SK-N-SH treated with all-trans-retinoic acid at 6 μM for 48 hours (cell line): ENCODE measurements at regions not wholly inside any gene's neighbourhood (a gene's known extent, or its start where the extent isn't known, plus 50 kb on each side); places are given as distances from the start of the nearest gene placed in this dataset.

Experiments used
- ARNTL ChIP-seq: fragments of 450-650 bp; formaldehyde crosslinking; IDR thresholded peaks from 2 replicates; pipeline ENCODE4 v1.5.0; 2020; ENCODE audit warnings: low read depth, mild to moderate bottlenecking, moderate library complexity, borderline replicate concordance
- CREB5 ChIP-seq: fragments of 250-450 bp; sonication (Bioruptor Pico); IDR thresholded peaks from 2 replicates; pipeline ENCODE4 v1.5.1; 2020; ENCODE audit warnings: low read depth, mild to moderate bottlenecking, moderate library complexity
- CSDC2 ChIP-seq: fragments of 250-450 bp; sonication (Bioruptor Pico); IDR thresholded peaks from 2 replicates; pipeline ENCODE4 v1.5.0; 2020; ENCODE audit warnings: mild to moderate bottlenecking, moderate library complexity
- ESRRG ChIP-seq: fragments of 250-450 bp; sonication (Bioruptor Pico); IDR thresholded peaks from 2 replicates; pipeline ENCODE4 v1.6.1; 2021; ENCODE audit warnings: mild to moderate bottlenecking
- OSR1 ChIP-seq: fragments of 250-450 bp; sonication (Bioruptor Pico); IDR thresholded peaks from 2 replicates; pipeline ENCODE4 v1.8.0; 2022; ENCODE audit warnings: moderate library complexity, mild to moderate bottlenecking, inconsistent platforms
- PATZ1 ChIP-seq: fragments of 250-450 bp; sonication (Bioruptor Pico); IDR thresholded peaks from 2 replicates; pipeline ENCODE4 v1.8.0; 2020; ENCODE audit warnings: mild to moderate bottlenecking, moderate library complexity, borderline replicate concordance
- POU6F1 ChIP-seq: fragments of 250-450 bp; sonication (Bioruptor Pico); IDR thresholded peaks from 2 replicates; pipeline ENCODE4 v1.8.0; 2021; ENCODE audit warnings: low read depth, mild to moderate bottlenecking, moderate library complexity, borderline replicate concordance
- RARB ChIP-seq: fragments of 250-450 bp; sonication (Bioruptor Pico); IDR thresholded peaks from 2 replicates; pipeline ENCODE4 v1.8.0; 2021; ENCODE audit warnings: mild to moderate bottlenecking, moderate library complexity
- TOX ChIP-seq: fragments of 250-450 bp; sonication (Bioruptor Pico); IDR thresholded peaks from 2 replicates; pipeline ENCODE4 v1.8.0; 2021; ENCODE audit warnings: mild to moderate bottlenecking, moderate library complexity, borderline replicate concordance
- ZNF565 ChIP-seq: fragments of 450-650 bp; formaldehyde crosslinking; conservative IDR thresholded peaks from 2 replicates; pipeline ENCODE4 v1.5.0; 2020; ENCODE audit warnings: low read depth, mild to moderate bottlenecking, moderate library complexity
- ZNF70 ChIP-seq: fragments of 450-650 bp; formaldehyde crosslinking; IDR thresholded peaks from 2 replicates; pipeline ENCODE4 v1.5.0; 2020; ENCODE audit warnings: mild to moderate bottlenecking, moderate library complexity
- ZNF8 ChIP-seq: fragments of 450-650 bp; formaldehyde crosslinking; IDR thresholded peaks from 2 replicates; pipeline ENCODE4 v1.5.0; 2020; ENCODE audit warnings: mild to moderate bottlenecking, moderate library complexity

- no peak for TF ChIP-seq CREB5 (CRISPR knock-in tag)
- TF ChIP-seq RARB (CRISPR knock-in tag), result no peak
- TF ChIP-seq POU6F1, result no peak
- no peak for TF ChIP-seq OSR1 (CRISPR knock-in tag)
- no peak for TF ChIP-seq PATZ1 (CRISPR knock-in tag)
- no peak for TF ChIP-seq ESRRG
- no peak for TF ChIP-seq ARNTL (CRISPR knock-in tag)
- TF ChIP-seq CSDC2 (CRISPR knock-in tag), result no peak
- no peak for TF ChIP-seq TOX
- no peak for TF ChIP-seq ZNF8
- TF ChIP-seq ZNF565, result no peak
- TF ChIP-seq ZNF70 (CRISPR knock-in tag), result no peak
These were observed 298.0 kb downstream of the RMST start for GRCh38 chr12:97760601-97761000.
